GM23338 (cell line): ENCODE measurements at regions not wholly inside any gene's neighbourhood (a gene's known extent, or its start where the extent isn't known, plus 50 kb on each side); places are given as distances from the start of the nearest gene placed in this dataset.

Experiments used
- ATAC-seq: fragments of 200-7000 bp; cut with Tn5 transposase; 3 replicates; pipeline ENCODE4 v1.9.1; 2020
- DNase-seq: peaks from one replicate; pipeline ENCODE4 v3.0.0-alpha.2; 2015; ENCODE audit warnings: low spot score
- H2AFZ ChIP-seq: fragments of 200-600 bp; sonication (generic); 2 replicates; pipeline ENCODE4 v1.8.0; 2016; ENCODE audit warnings: antibody characterized with exemption, mild to moderate bottlenecking, moderate library complexity
- H3F3A ChIP-seq: fragments of 200-600 bp; sonication (generic); replicated peaks from 2 replicates; pipeline ENCODE4 v1.8.0; 2017; ENCODE audit warnings: antibody characterized with exemption, mixed run types, low read depth
- H3K27ac ChIP-seq: fragments of 200-600 bp; sonication (generic); 2 replicates; pipeline ENCODE4 v1.6.1; 2016; ENCODE audit warnings: low read depth
- H3K27me3 ChIP-seq: fragments of 200-600 bp; sonication (generic); 2 replicates; pipeline ENCODE4 v1.8.0; 2016; ENCODE audit warnings: mild to moderate bottlenecking, mixed run types, moderate library complexity; ENCODE audit not compliant: insufficient read depth
- H3K36me3 ChIP-seq: fragments of 200-600 bp; sonication (generic); 2 replicates; pipeline ENCODE4 v1.8.0; 2016; ENCODE audit warnings: mild to moderate bottlenecking; ENCODE audit not compliant: insufficient read depth
- H3K4me1 ChIP-seq: fragments of 200-600 bp; sonication (generic); 2 replicates; pipeline ENCODE4 v1.8.0; 2016; ENCODE audit warnings: mild to moderate bottlenecking, moderate library complexity; ENCODE audit not compliant: insufficient read depth
- H3K4me2 ChIP-seq: fragments of 200-600 bp; sonication (generic); 2 replicates; pipeline ENCODE4 v1.7.1; 2017; ENCODE audit warnings: mixed run types
- H3K4me3 ChIP-seq: fragments of 200-600 bp; sonication (generic); 2 replicates; pipeline ENCODE4 v1.6.1; 2016; ENCODE audit warnings: mixed run types
- H3K79me2 ChIP-seq: fragments of 200-600 bp; sonication (generic); replicated peaks from 2 replicates; pipeline ENCODE4 v1.8.0; 2017; ENCODE audit warnings: mild to moderate bottlenecking; ENCODE audit not compliant: insufficient read depth
- H3K9me2 ChIP-seq: fragments of 200-600 bp; sonication (generic); 2 replicates; pipeline ENCODE4 v1.8.0; 2017; ENCODE audit not compliant: insufficient read depth
- H4K20me1 ChIP-seq: fragments of 200-600 bp; sonication (generic); replicated peaks from 2 replicates; pipeline ENCODE4 v1.8.0; 2017; ENCODE audit warnings: mild to moderate bottlenecking; ENCODE audit not compliant: insufficient read depth
- H3K27ac Mint-ChIP-seq: 2 replicates; pipeline ENCODE4 v1.8.0; 2020; ENCODE audit warnings: inconsistent platforms, mild to moderate bottlenecking, moderate library complexity, mixed read lengths
- H3K27me3 Mint-ChIP-seq: 3 replicates; pipeline ENCODE4 v1.8.0; 2022; ENCODE audit warnings: low read depth, mild to moderate bottlenecking, moderate library complexity, mixed read lengths, inconsistent platforms; ENCODE audit not compliant: insufficient read depth, poor library complexity
- H3K36me3 Mint-ChIP-seq: 3 replicates; pipeline ENCODE4 v1.8.0; 2021; ENCODE audit warnings: low read depth, mild to moderate bottlenecking, inconsistent platforms, moderate library complexity, mixed read lengths
- H3K4me1 Mint-ChIP-seq: 3 replicates; pipeline ENCODE4 v1.8.0; 2020; ENCODE audit warnings: mild to moderate bottlenecking, inconsistent platforms, mixed read lengths
- H3K4me3 Mint-ChIP-seq: 3 replicates; pipeline ENCODE4 v1.8.0; 2021; ENCODE audit warnings: moderate library complexity, mild to moderate bottlenecking, inconsistent platforms, mixed read lengths
- H3K9me3 Mint-ChIP-seq: 3 replicates; pipeline ENCODE4 v1.8.0; 2020; ENCODE audit warnings: moderate library complexity, mild to moderate bottlenecking, inconsistent platforms, mixed read lengths
- ETS1 ChIP-seq: IDR thresholded peaks from 2 replicates; pipeline ENCODE4 v1.6.1; 2016; ENCODE audit warnings: antibody characterized with exemption
- EZH2 ChIP-seq: fragments of 200-600 bp; sonication (generic); IDR thresholded peaks from one replicate; pipeline ENCODE4 v1.8.0; 2017; ENCODE audit warnings: antibody characterized with exemption, mild to moderate bottlenecking, low read depth; ENCODE audit not compliant: unreplicated experiment
- EZH2phosphoT487 ChIP-seq: fragments of 200-600 bp; sonication (generic); IDR thresholded peaks from one replicate; pipeline ENCODE4 v1.8.1; 2018; ENCODE audit warnings: antibody characterized with exemption; ENCODE audit not compliant: unreplicated experiment
- JUNB ChIP-seq: IDR thresholded peaks from one replicate; pipeline ENCODE4 v1.6.1; 2016; ENCODE audit warnings: antibody characterized with exemption; ENCODE audit not compliant: unreplicated experiment
- NANOG ChIP-seq: IDR thresholded peaks from 2 replicates; pipeline ENCODE4 v1.6.1; 2016; ENCODE audit warnings: antibody characterized with exemption, borderline replicate concordance
- STAT1 ChIP-seq: IDR thresholded peaks from one replicate; pipeline ENCODE4 v1.6.1; 2016; ENCODE audit warnings: antibody characterized with exemption; ENCODE audit not compliant: unreplicated experiment
- ZNF114 ChIP-seq: fragments of 250-450 bp; sonication (Bioruptor Pico); IDR thresholded peaks from 2 replicates; pipeline ENCODE4 v1.5.0; 2020; ENCODE audit warnings: mild to moderate bottlenecking, moderate library complexity
- ZNF331 ChIP-seq: fragments of 250-450 bp; sonication (Bioruptor Pico); IDR thresholded peaks from 2 replicates; pipeline ENCODE4 v1.5.0; 2020; ENCODE audit warnings: low read depth, mild to moderate bottlenecking, moderate library complexity
- TF ChIP-seq, protein P1 (sequence below): IDR thresholded peaks from one replicate; pipeline ENCODE4 v1.6.1; 2018; ENCODE audit warnings: antibody characterized with exemption; ENCODE audit not compliant: unreplicated experiment
- TF ChIP-seq, protein P2 (sequence below): fragments of 250-450 bp; sonication (Bioruptor Pico); IDR thresholded peaks from 2 replicates; pipeline ENCODE4 v1.5.0; 2020; ENCODE audit warnings: mild to moderate bottlenecking, moderate library complexity

DNA sequence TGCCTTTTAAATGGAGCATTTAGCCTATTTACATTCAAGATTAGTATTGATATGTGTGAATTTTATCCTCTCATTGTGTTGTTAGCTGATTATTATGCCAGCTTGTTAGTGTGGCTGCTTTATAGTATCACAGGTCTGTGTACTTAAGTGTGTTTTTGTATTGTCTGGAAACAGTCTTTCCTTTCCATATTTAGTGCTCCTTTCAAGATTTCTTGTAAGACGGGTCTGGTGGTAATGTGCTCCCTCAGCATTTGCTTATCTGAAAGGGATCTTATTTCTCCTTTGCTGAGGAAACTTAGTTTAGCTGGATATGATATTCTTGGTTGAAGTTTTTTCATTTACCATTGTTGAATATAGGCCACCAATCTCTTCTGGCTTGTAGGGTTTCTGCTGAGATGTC, 549.0 kb downstream of the EPHA3 start (continued):
- TF ChIP-seq ETS1: no peak
- no peak for TF ChIP-seq ZNF114 (CRISPR knock-in tag)
- no peak for TF ChIP-seq ZNF331
- TF ChIP-seq STAT1: no peak

DNA sequence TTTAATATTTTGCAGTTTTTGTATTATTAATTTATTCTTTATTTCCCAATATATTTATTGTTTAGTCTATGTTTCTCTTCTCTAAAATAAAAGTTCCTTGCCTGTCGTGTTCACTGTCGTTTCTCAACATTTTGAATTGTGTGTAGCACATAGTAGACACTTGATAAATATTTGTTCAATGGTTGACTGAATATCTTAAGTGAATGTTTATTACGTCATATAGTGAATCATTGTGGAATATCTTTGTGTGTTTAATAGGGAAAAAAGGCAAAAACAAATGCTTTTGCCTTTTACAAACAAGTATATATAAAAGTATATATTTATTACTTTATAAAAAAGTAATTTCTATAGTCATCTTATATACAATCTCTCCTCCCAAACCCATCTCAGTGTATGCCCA, 572.3 kb downstream of the EPHA3 start:
- H3K36me3 ChIP-seq: no peaks in the 10 kb centered on the region
- TF ChIP-seq, protein P1, sequence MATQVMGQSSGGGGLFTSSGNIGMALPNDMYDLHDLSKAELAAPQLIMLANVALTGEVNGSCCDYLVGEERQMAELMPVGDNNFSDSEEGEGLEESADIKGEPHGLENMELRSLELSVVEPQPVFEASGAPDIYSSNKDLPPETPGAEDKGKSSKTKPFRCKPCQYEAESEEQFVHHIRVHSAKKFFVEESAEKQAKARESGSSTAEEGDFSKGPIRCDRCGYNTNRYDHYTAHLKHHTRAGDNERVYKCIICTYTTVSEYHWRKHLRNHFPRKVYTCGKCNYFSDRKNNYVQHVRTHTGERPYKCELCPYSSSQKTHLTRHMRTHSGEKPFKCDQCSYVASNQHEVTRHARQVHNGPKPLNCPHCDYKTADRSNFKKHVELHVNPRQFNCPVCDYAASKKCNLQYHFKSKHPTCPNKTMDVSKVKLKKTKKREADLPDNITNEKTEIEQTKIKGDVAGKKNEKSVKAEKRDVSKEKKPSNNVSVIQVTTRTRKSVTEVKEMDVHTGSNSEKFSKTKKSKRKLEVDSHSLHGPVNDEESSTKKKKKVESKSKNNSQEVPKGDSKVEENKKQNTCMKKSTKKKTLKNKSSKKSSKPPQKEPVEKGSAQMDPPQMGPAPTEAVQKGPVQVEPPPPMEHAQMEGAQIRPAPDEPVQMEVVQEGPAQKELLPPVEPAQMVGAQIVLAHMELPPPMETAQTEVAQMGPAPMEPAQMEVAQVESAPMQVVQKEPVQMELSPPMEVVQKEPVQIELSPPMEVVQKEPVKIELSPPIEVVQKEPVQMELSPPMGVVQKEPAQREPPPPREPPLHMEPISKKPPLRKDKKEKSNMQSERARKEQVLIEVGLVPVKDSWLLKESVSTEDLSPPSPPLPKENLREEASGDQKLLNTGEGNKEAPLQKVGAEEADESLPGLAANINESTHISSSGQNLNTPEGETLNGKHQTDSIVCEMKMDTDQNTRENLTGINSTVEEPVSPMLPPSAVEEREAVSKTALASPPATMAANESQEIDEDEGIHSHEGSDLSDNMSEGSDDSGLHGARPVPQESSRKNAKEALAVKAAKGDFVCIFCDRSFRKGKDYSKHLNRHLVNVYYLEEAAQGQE: no peak
- TF ChIP-seq JUNB: no peak
- TF ChIP-seq STAT1: no peak
- no peak for TF ChIP-seq NANOG
- no peak for TF ChIP-seq EZH2
- TF ChIP-seq, protein P2, sequence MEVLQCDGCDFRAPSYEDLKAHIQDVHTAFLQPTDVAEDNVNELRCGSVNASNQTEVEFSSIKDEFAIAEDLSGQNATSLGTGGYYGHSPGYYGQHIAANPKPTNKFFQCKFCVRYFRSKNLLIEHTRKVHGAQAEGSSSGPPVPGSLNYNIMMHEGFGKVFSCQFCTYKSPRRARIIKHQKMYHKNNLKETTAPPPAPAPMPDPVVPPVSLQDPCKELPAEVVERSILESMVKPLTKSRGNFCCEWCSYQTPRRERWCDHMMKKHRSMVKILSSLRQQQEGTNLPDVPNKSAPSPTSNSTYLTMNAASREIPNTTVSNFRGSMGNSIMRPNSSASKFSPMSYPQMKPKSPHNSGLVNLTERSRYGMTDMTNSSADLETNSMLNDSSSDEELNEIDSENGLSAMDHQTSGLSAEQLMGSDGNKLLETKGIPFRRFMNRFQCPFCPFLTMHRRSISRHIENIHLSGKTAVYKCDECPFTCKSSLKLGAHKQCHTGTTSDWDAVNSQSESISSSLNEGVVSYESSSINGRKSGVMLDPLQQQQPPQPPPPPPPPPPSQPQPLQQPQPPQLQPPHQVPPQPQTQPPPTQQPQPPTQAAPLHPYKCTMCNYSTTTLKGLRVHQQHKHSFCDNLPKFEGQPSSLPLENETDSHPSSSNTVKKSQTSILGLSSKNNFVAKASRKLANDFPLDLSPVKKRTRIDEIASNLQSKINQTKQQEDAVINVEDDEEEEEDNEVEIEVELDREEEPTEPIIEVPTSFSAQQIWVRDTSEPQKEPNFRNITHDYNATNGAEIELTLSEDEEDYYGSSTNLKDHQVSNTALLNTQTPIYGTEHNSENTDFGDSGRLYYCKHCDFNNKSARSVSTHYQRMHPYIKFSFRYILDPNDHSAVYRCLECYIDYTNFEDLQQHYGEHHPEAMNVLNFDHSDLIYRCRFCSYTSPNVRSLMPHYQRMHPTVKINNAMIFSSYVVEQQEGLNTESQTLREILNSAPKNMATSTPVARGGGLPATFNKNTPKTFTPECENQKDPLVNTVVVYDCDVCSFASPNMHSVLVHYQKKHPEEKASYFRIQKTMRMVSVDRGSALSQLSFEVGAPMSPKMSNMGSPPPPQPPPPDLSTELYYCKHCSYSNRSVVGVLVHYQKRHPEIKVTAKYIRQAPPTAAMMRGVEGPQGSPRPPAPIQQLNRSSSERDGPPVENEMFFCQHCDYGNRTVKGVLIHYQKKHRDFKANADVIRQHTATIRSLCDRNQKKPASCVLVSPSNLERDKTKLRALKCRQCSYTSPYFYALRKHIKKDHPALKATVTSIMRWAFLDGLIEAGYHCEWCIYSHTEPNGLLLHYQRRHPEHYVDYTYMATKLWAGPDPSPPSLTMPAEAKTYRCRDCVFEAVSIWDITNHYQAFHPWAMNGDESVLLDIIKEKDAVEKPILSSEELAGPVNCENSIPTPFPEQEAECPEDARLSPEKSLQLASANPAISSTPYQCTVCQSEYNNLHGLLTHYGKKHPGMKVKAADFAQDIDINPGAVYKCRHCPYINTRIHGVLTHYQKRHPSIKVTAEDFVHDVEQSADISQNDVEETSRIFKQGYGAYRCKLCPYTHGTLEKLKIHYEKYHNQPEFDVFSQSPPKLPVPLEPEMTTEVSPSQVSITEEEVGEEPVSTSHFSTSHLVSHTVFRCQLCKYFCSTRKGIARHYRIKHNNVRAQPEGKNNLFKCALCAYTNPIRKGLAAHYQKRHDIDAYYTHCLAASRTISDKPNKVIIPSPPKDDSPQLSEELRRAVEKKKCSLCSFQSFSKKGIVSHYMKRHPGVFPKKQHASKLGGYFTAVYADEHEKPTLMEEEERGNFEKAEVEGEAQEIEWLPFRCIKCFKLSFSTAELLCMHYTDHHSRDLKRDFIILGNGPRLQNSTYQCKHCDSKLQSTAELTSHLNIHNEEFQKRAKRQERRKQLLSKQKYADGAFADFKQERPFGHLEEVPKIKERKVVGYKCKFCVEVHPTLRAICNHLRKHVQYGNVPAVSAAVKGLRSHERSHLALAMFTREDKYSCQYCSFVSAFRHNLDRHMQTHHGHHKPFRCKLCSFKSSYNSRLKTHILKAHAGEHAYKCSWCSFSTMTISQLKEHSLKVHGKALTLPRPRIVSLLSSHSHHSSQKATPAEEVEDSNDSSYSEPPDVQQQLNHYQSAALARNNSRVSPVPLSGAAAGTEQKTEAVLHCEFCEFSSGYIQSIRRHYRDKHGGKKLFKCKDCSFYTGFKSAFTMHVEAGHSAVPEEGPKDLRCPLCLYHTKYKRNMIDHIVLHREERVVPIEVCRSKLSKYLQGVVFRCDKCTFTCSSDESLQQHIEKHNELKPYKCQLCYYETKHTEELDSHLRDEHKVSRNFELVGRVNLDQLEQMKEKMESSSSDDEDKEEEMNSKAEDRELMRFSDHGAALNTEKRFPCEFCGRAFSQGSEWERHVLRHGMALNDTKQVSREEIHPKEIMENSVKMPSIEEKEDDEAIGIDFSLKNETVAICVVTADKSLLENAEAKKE (CRISPR knock-in tag): no peak
- no peak for TF ChIP-seq ZNF114 (CRISPR knock-in tag)
- TF ChIP-seq EZH2phosphoT487: no peak
- Mint-ChIP-seq H3K27me3 (no peaks in the 10 kb centered on the region), H3K4me1 (peaks cover 2% of the 10 kb centered on the region; the same call in 1 of the 3 replicates), H3K4me3 (no peak overlapping the region), H3K9me3 (no peaks in the 10 kb centered on the region), H3K27ac (no peak overlapping the region), H3K36me3 (no peaks in the 10 kb centered on the region)
- H3K4me1 ChIP-seq: no peaks in the 10 kb centered on the region
- H4K20me1 ChIP-seq: no peaks in the 10 kb centered on the region
- H3K79me2 ChIP-seq: no peaks in the 10 kb centered on the region
- ATAC-seq (no peak), DNase-seq (no peak)
- no peak overlapping the region for H2AFZ ChIP-seq
- H3F3A ChIP-seq: no peaks in the 10 kb centered on the region
- H3K4me3 ChIP-seq: no peak overlapping the region
- no peaks in the 10 kb centered on the region for H3K27me3 ChIP-seq
- H3K9me2 ChIP-seq: no peaks in the 10 kb centered on the region
- no peak overlapping the region for H3K4me2 ChIP-seq
- H3K27ac ChIP-seq: no peak overlapping the region
